SK-N-SH (cell line): ENCODE measurements at regions not wholly inside any gene's neighbourhood (a gene's known extent, or its start where the extent isn't known, plus 50 kb on each side); places are given as distances from the start of the nearest gene placed in this dataset.
A peak's percentile ranks its signal among the peaks of the same experiment; 100 is the strongest.

Experiments
- CTCF ChIA-PET: fragments of 300-600, 350-600 bp; formaldehyde crosslinking; extraction: SDS; loops from one replicate; lab custom pipeline; 2021; lab: Yijun Ruan, JAX
- POLR2A ChIA-PET: fragments of 350-600 bp; sonication (Branson Sonifier 250); formaldehyde crosslinking; extraction: SDS; loops from one replicate; lab custom pipeline; 2020; ENCODE audit warnings: antibody characterized with exemption, inconsistent platforms; lab: Yijun Ruan, JAX
- DNase-seq: peaks from one replicate; pipeline ENCODE4 v3.0.0; 2012
- H2AFZ ChIP-seq: fragments of 200-600 bp; sonication (generic); 2 replicates; pipeline ENCODE4 v1.8.1; 2016; ENCODE audit warnings: antibody characterized with exemption, mild to moderate bottlenecking, low read depth
- H3F3A ChIP-seq: fragments of 200-600 bp; sonication (generic); replicated peaks from 2 replicates; pipeline ENCODE3; 2016; ENCODE audit warnings: antibody characterized with exemption, mild to moderate bottlenecking; ENCODE audit not compliant: insufficient read depth
- H3K27ac ChIP-seq, 2 experiments: fragments of 200-500 bp in 1 of 2; fragments of 200-600 bp in 1 of 2; sonication (Bioruptor generic) in 1 of 2; sonication (generic), shearing (Covaris generic) in 1 of 2; 2 replicates each; pipeline versions ENCODE4 v1.5.1 to v1.6.1; 2014 to 2016; ENCODE audit warnings: low read depth in 2 of 2, inconsistent platforms in 1 of 2, low read length in 1 of 2, mild to moderate bottlenecking in 1 of 2, mixed read lengths in 1 of 2
- H3K27me3 ChIP-seq: fragments of 200-600 bp; sonication (generic), shearing (Covaris generic); 2 replicates; pipeline ENCODE4 v1.6.1; 2016; ENCODE audit warnings: mixed run types; ENCODE audit not compliant: insufficient read depth
- H3K36me3 ChIP-seq, 2 experiments: fragments of 200-500 bp in 1 of 2; fragments of 200-600 bp in 1 of 2; sonication (Bioruptor generic) in 1 of 2; sonication (generic) in 1 of 2; replicated peaks in 1 of 2; 2 replicates each; pipeline versions ENCODE3 to v1.5.1; 2014 to 2016; ENCODE audit warnings: low read length in 1 of 2, mild to moderate bottlenecking in 1 of 2; ENCODE audit not compliant: insufficient read depth in 2 of 2, control insufficient read depth in 1 of 2
- H3K4me1 ChIP-seq, 2 experiments: fragments of 200-500 bp in 1 of 2; fragments of 200-600 bp in 1 of 2; sonication (Bioruptor generic) in 1 of 2; sonication (generic), shearing (Covaris generic) in 1 of 2; 2 replicates each; pipeline versions ENCODE4 v1.5.1 to v1.6.1; 2014 to 2016; ENCODE audit warnings: low read depth in 1 of 2, low read length in 1 of 2, mixed run types in 1 of 2; ENCODE audit not compliant: insufficient read depth in 2 of 2, control insufficient read depth in 1 of 2
- H3K4me2 ChIP-seq: fragments of 200-600 bp; sonication (generic), shearing (Covaris generic); 2 replicates; pipeline ENCODE4 v1.6.1; 2017; ENCODE audit warnings: mixed run types
- H3K4me3 ChIP-seq, 2 experiments: fragments of 200-500 bp in 1 of 2; fragments of 200-600 bp in 1 of 2; sonication (Bioruptor generic) in 1 of 2; sonication (generic), shearing (Covaris generic) in 1 of 2; 2 replicates each; pipeline versions ENCODE4 v1.5.1 to v1.8.1; 2014 to 2016; ENCODE audit warnings: low read depth in 2 of 2, inconsistent platforms in 1 of 2, low read length in 1 of 2, mild to moderate bottlenecking in 1 of 2, mixed read lengths in 1 of 2, moderate library complexity in 1 of 2
- H3K79me2 ChIP-seq: fragments of 200-600 bp; sonication (generic); 2 replicates; pipeline ENCODE4 v1.8.1; 2017; ENCODE audit warnings: mild to moderate bottlenecking; ENCODE audit not compliant: insufficient read depth
- H3K9ac ChIP-seq: fragments of 200-600 bp; sonication (generic); 2 replicates; pipeline ENCODE4 v1.6.1; 2017; ENCODE audit warnings: mixed run types
- H3K9me2 ChIP-seq: fragments of 200-600 bp; sonication (generic); 2 replicates; pipeline ENCODE4 v1.6.1; 2017; ENCODE audit warnings: mixed run types
- H3K9me3 ChIP-seq: fragments of 200-600 bp; sonication (generic); 2 replicates; pipeline ENCODE4 v1.6.1; 2017; ENCODE audit warnings: mixed run types, mild to moderate bottlenecking, moderate library complexity
- H4K20me1 ChIP-seq: fragments of 200-600 bp; sonication (generic); 2 replicates; pipeline ENCODE4 v1.6.1; 2017; ENCODE audit warnings: mild to moderate bottlenecking, mixed run types; ENCODE audit not compliant: insufficient read depth
- CHD2 ChIP-seq: fragments of 150-350 bp; IDR thresholded peaks from 2 replicates; pipeline ENCODE4 v1.6.1; 2018; ENCODE audit warnings: low read length; ENCODE audit not compliant: partially characterized antibody
- ELF1 ChIP-seq: IDR thresholded peaks from 2 replicates; pipeline ENCODE4 v1.4.0; 2012
- GABPA ChIP-seq: IDR thresholded peaks from 2 replicates; pipeline ENCODE4 v1.4.0; 2012; ENCODE audit warnings: low read depth, mild to moderate bottlenecking
- GATA2 ChIP-seq: sonication (generic); formaldehyde crosslinking; IDR thresholded peaks from 2 replicates; pipeline ENCODE4 v1.5.0; 2020; ENCODE audit warnings: mild to moderate bottlenecking, missing genetic modification reagents
- JUND ChIP-seq: IDR thresholded peaks from 2 replicates; pipeline ENCODE4 v1.4.0; 2012
- MEF2A ChIP-seq: IDR thresholded peaks from 2 replicates; pipeline ENCODE4 v1.4.0; 2012; ENCODE audit warnings: low read depth, borderline replicate concordance
- MXI1 ChIP-seq: IDR thresholded peaks from 2 replicates; pipeline ENCODE4 v1.6.1; 2012; ENCODE audit warnings: mild to moderate bottlenecking, low read depth, low read length, improper control_type of control experiment
- NRF1 ChIP-seq: IDR thresholded peaks from 2 replicates; pipeline ENCODE4 v1.6.1; 2012; ENCODE audit warnings: low read depth, mild to moderate bottlenecking, low read length
- POLR2AphosphoS5 ChIP-seq: IDR thresholded peaks from 2 replicates; pipeline ENCODE4 v1.6.1; 2012; ENCODE audit warnings: low read depth, low read length
- RAD21 ChIP-seq: IDR thresholded peaks from 2 replicates; pipeline ENCODE4 v1.6.1; 2012; ENCODE audit warnings: mild to moderate bottlenecking, low read length
- RCOR1 ChIP-seq: fragments of 150-350 bp; IDR thresholded peaks from 2 replicates; pipeline ENCODE4 v1.6.1; 2017; ENCODE audit warnings: antibody characterized with exemption, low read length
- RFX5 ChIP-seq: IDR thresholded peaks from 2 replicates; pipeline ENCODE4 v1.6.1; 2012; ENCODE audit warnings: mild to moderate bottlenecking, improper control_type of control experiment, low read length
- SMC3 ChIP-seq: IDR thresholded peaks from 2 replicates; pipeline ENCODE4 v1.6.1; 2012; ENCODE audit warnings: low read depth, low read length, improper control_type of control experiment
- TAF1 ChIP-seq: IDR thresholded peaks from 2 replicates; pipeline ENCODE4 v1.6.1; 2012; ENCODE audit warnings: low read depth, mild to moderate bottlenecking, low read length, moderate library complexity, borderline replicate concordance
- TCF12 ChIP-seq: IDR thresholded peaks from 2 replicates; pipeline ENCODE4 v1.4.0; 2012
- TEAD4 ChIP-seq: IDR thresholded peaks from 2 replicates; pipeline ENCODE4 v1.4.0; 2012; ENCODE audit warnings: mild to moderate bottlenecking, borderline replicate concordance; ENCODE audit not compliant: insufficient read depth
- YY1 ChIP-seq: IDR thresholded peaks from 2 replicates; pipeline ENCODE4 v1.4.0; 2012; ENCODE audit warnings: low read depth, mild to moderate bottlenecking
- WGBS: methylation state at CpG from one replicate; pipeline ENCODE4 v1.1.6; 2017; ENCODE audit warnings: low lambda C conversion rate; 5-methylcytosine and 5-hydroxymethylcytosine counted together
- TF ChIP-seq, protein P1 (sequence below): fragments of 150-350 bp; IDR thresholded peaks from 2 replicates; pipeline ENCODE4 v1.6.1; 2017; ENCODE audit warnings: antibody characterized with exemption, low read length, low read depth, borderline replicate concordance
- TF ChIP-seq, protein P2 (sequence below): IDR thresholded peaks from 2 replicates; pipeline ENCODE4 v1.6.1; 2012; ENCODE audit warnings: mild to moderate bottlenecking, low read depth, low read length, moderate library complexity
- TF ChIP-seq, protein P3 (sequence below): IDR thresholded peaks from 2 replicates; pipeline ENCODE4 v1.4.0; 2012; ENCODE audit warnings: low read depth
- TF ChIP-seq, protein P4 (sequence below): IDR thresholded peaks from 2 replicates; pipeline ENCODE4 v1.4.0; 2012; ENCODE audit warnings: low read depth, borderline replicate concordance
- TF ChIP-seq, protein P5 (sequence below): IDR thresholded peaks from 2 replicates; pipeline ENCODE4; 2012

DNA sequence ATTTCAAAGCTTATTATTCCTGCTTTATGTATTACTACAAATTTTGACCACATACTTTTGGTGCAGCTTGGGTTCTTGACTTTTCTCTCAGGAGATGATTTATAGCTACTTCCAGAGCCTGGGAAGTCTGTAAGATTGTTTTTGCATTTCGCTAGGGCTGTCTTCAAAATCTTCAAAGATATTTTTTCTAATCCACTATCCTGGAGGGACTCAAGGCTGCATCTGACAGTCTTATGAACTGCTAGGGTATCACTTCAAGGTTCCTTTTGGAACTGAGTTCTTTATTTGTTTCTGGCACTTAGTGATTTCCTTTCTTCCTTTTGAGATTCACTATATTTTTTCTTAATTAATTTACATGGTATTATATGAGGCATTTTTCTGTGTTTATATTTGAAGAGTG lies 90.0 kb upstream of the LYPLAL1 start:
- Histone ChIP-seq H3K9me2 (no peaks in the 10 kb centered on the region), H4K20me1 (no peaks in the 10 kb centered on the region)
- CTCF ChIA-PET = no interaction called here

DNA sequence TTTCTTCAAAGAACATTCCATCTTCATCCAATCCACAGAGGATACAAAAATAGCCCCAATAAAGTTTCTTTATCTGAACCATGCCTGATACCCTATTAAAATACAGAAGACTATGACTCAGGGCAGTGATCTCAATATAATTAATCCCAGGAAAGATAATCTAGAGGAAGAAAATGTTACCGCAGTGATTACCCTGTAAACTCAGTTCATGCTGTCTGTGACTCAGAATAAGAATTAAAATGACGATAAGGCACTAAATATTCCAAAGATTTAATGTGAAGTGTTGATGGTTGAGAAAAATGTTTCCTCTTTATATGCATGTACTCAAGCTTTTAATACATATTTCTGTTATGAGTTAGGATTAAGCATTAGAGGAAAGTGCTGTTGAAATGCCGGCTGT lies 88.6 kb upstream of the LYPLAL1 start:
- no peaks in the 10 kb centered on the region for H3K79me2 ChIP-seq
- POLR2A ChIA-PET = no interaction called here
- WGBS = 17% methylated on average over 3 of the region's 3 CpGs
- H3K27me3 ChIP-seq = no peaks in the 10 kb centered on the region
- peak overlapping the region; percentile 32; the same call in 1 of the 2 replicates for H3K4me2 ChIP-seq
- H3K9me3 ChIP-seq = no peaks in the 10 kb centered on the region
- H3K9me2 ChIP-seq = no peaks in the 10 kb centered on the region
- H3K9ac ChIP-seq = peak overlapping the region; percentile 24; the same call in 1 of the 2 replicates
- peaks cover 3 to 38% of the 10 kb centered on the region in 2 experiments; a peak in 3 of 4 replicates for H3K4me1 ChIP-seq
- H3K36me3 ChIP-seq = no peaks in the 10 kb centered on the region
- no peak overlapping the region for H2AFZ ChIP-seq
- peak overlapping the region; percentile 75 to 81; a peak in 3 of 4 replicates for H3K27ac ChIP-seq
- H4K20me1 ChIP-seq = no peaks in the 10 kb centered on the region
- H3F3A ChIP-seq = peaks cover 7% of the 10 kb centered on the region
- no peak overlapping the region for H3K4me3 ChIP-seq
- DNase-seq = no peak
- CTCF ChIA-PET = no interaction called here
- TF ChIP-seq, protein P1, sequence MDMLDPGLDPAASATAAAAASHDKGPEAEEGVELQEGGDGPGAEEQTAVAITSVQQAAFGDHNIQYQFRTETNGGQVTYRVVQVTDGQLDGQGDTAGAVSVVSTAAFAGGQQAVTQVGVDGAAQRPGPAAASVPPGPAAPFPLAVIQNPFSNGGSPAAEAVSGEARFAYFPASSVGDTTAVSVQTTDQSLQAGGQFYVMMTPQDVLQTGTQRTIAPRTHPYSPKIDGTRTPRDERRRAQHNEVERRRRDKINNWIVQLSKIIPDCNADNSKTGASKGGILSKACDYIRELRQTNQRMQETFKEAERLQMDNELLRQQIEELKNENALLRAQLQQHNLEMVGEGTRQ = no peak
- TF ChIP-seq MEF2A (peak; percentile 80), GATA2 (CRISPR knock-in tag) (no peak), JUND (peak; percentile 86), MXI1 (no peak), TCF12 (peak; percentile 91), TEAD4 (peak; percentile 78; the same call in 1 of the 2 replicates), GABPA (no peak), ELF1 (no peak), YY1 (no peak), CHD2 (no peak), RCOR1 (no peak), NRF1 (no peak), TAF1 (no peak), RFX5 (no peak)
- TF ChIP-seq, protein P2, sequence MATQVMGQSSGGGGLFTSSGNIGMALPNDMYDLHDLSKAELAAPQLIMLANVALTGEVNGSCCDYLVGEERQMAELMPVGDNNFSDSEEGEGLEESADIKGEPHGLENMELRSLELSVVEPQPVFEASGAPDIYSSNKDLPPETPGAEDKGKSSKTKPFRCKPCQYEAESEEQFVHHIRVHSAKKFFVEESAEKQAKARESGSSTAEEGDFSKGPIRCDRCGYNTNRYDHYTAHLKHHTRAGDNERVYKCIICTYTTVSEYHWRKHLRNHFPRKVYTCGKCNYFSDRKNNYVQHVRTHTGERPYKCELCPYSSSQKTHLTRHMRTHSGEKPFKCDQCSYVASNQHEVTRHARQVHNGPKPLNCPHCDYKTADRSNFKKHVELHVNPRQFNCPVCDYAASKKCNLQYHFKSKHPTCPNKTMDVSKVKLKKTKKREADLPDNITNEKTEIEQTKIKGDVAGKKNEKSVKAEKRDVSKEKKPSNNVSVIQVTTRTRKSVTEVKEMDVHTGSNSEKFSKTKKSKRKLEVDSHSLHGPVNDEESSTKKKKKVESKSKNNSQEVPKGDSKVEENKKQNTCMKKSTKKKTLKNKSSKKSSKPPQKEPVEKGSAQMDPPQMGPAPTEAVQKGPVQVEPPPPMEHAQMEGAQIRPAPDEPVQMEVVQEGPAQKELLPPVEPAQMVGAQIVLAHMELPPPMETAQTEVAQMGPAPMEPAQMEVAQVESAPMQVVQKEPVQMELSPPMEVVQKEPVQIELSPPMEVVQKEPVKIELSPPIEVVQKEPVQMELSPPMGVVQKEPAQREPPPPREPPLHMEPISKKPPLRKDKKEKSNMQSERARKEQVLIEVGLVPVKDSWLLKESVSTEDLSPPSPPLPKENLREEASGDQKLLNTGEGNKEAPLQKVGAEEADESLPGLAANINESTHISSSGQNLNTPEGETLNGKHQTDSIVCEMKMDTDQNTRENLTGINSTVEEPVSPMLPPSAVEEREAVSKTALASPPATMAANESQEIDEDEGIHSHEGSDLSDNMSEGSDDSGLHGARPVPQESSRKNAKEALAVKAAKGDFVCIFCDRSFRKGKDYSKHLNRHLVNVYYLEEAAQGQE = no peak
- TF ChIP-seq, protein P3, sequence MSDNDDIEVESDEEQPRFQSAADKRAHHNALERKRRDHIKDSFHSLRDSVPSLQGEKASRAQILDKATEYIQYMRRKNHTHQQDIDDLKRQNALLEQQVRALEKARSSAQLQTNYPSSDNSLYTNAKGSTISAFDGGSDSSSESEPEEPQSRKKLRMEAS = peak; percentile 29; the same call in 1 of the 2 replicates
- TF ChIP-seq, protein P4, sequence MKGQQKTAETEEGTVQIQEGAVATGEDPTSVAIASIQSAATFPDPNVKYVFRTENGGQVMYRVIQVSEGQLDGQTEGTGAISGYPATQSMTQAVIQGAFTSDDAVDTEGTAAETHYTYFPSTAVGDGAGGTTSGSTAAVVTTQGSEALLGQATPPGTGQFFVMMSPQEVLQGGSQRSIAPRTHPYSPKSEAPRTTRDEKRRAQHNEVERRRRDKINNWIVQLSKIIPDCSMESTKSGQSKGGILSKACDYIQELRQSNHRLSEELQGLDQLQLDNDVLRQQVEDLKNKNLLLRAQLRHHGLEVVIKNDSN = no peak

More for the DNA sequence above, 90.0 kb upstream of the LYPLAL1 start:
- Histone ChIP-seq H3K4me3 (no peak overlapping the region), H3F3A (peaks cover 6% of the 10 kb centered on the region), H2AFZ (no peak overlapping the region)
- TF ChIP-seq POLR2AphosphoS5 (no peak), RAD21 (no peak), YY1 (no peak), RFX5 (no peak), SMC3 (no peak), TAF1 (no peak), NRF1 (no peak), MXI1 (no peak)
- TF ChIP-seq, protein P3 = no peak
- TF ChIP-seq, protein P5, sequence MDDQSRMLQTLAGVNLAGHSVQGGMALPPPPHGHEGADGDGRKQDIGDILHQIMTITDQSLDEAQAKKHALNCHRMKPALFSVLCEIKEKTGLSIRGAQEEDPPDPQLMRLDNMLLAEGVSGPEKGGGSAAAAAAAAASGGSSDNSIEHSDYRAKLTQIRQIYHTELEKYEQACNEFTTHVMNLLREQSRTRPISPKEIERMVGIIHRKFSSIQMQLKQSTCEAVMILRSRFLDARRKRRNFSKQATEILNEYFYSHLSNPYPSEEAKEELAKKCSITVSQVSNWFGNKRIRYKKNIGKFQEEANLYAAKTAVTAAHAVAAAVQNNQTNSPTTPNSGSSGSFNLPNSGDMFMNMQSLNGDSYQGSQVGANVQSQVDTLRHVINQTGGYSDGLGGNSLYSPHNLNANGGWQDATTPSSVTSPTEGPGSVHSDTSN = no peak
- TF ChIP-seq, all 33 proteins: peak for 0
- Histone ChIP-seq H3K4me2 (no peak overlapping the region), H3K9ac (no peak overlapping the region), H3K36me3 (no peaks in the 10 kb centered on the region), H3K79me2 (no peaks in the 10 kb centered on the region), H3K9me3 (no peaks in the 10 kb centered on the region), H3K4me1 (peaks cover 3 to 30% of the 10 kb centered on the region in 2 experiments; a peak in 3 of 4 replicates), H3K27me3 (no peaks in the 10 kb centered on the region), H3K27ac (no peak overlapping the region; a peak in 1 of 4 replicates)
- POLR2A ChIA-PET = no interaction called here
- 81% methylated on average over 1 of the region's 1 CpG for WGBS
- DNase-seq = no peak
